ENCODE measurements at regions not wholly inside any gene's neighbourhood (a gene's known extent, or its start where the extent isn't known, plus 50 kb on each side); places are given as distances from the start of the nearest gene placed in this dataset.

- no peak for DNase-seq
Observed at GRCh38 chr7:125830743-125831142, 901.1 kb upstream of the POT1 start.

GRCh38 chr7:125828153-125828700, 898.6 kb upstream of the POT1 start:
- no peak for DNase-seq

DNA sequence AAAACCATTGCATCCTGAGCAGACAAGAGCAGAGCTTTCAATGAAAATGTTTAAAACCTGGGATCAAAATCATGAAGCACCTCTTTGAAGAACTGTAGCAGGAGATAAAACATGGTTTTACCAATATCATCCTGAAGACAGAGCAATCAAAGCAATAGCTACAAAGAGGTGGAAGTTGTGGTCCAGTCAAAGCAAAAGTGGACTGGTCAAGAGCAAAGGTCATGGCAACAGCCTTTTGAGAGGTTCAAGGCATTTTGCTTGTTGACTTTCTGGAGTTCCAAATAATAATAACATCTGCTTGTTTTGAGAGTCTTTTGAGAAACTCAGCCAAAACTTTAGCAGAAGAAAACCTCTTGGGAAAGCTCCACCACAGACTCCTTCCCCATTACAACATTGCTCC, 893.9 kb upstream of the POT1 start:
- no peak for DNase-seq

DNA sequence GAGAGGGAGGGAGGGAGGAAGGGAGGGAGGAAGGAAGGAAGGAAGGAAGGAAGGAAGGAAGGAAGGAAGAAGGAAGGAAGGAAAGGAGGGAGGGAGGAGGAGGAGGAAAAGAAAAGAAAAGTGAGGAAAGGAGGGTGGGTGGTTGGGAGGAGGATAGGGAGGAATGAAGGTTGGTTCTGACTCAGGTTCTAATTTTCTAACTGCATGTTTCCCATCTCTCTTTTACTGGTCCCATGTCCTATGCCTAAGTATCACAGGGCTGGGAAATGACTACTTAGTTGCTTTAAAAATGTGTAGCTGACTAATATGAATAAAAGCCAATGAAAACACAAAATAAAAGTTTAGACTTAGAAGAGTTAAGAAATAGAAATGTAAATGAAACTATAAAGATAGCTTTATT, 890.9 kb upstream of the POT1 start:
- no peak for DNase-seq

GRCh38 chr7:125814100-125814499, 884.5 kb upstream of the POT1 start:
- no peak for DNase-seq

- peak in 1 of 2 experiments; percentile 31 for DNase-seq
Observed at GRCh38 chr7:125806491-125806890, 876.9 kb upstream of the POT1 start.

DNA sequence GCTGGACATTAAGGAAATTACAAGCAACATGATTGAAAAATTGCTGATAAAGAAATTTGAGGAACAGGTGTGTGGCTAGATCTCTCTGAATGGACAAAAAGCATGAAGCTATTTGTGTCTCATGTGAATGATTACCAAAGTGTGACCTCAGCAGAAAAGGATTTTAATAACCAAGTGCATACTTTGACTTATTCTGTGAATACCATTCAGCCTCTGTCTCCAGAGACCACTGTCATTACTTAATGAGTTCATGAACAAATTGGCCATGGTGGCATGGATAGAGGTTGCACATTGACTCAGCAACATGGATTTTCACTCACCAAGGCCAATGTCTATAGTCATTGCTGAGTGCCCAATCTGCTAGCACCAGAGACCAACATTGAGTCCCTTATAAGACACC, 874.6 kb upstream of the POT1 start:
- no peak for DNase-seq

DNA sequence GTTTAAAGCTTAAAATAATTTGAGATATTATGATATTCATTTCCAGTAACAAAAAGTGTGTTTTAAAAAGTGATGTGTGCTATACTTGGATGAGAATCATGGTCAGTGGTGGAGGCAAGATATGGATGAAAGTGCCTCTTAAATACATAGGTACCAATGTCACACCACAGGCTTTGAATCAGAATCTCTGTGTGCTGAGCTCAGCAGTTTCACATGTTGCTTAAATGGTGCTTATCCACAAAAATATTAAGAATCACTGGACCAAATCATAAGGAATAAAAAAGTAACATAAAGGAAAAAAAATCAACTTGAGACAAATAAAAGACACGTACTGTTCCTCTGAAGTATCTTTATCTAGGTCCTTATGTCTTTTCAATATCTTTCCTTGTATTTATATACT, 850.5 kb upstream of the POT1 start:
- no peak for DNase-seq

GRCh38 chr7:125775317-125775716, 845.7 kb upstream of the POT1 start:
- no peak for DNase-seq

DNA sequence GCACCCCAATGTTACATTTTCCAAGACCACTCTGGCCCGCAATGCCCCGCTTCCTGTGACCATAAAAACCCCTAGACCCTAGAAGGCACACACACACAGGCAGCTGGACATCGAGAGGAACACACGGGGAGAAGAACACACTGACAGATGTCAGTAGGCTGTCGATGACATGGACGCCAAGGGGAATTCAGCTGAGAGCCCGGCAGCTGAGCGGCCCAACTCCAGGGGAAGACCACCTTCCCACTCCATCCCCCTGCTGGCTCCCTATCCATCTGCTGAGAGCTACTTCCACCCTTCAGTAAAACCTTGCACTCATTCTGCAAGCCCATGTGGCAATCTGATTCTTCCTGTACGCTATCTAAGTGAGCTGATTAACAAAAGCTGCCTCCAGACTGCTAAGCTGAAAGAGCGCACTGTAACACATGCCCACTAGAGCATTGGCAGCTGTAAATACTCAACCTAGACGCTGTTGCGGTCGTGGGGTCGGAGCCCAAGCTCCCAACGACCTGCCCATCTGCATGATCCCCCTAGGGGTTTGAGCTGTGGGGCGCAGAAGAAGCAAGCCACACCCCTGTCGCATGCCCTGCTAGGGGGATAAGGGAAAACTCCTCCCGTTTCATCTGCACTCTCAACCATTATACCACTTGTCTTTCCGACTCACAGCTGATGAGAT, 843.6 kb upstream of the POT1 start:
- DNase-seq: no peak

GRCh38 chr7:125747966-125748365, 818.3 kb upstream of the POT1 start:
- DNase-seq: no peak

DNA sequence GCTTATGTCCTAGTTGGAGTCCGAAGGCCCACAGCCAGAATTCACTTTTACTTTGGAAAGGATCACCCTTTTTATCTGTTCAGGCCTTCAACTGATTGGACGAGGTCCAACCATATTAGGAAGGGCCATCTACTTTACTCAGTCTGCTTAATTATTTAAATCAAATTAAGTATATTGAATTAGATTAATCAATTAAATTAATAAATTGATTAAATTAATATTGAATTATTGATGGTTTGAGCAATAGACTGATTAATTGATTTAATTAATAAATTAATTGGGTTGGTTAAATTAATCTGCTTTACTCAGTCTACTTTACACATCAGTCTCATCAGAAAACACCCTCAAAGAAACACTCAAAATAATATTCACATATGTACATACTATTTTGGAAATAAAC, 816.9 kb upstream of the POT1 start:
- no peak for DNase-seq

DNA sequence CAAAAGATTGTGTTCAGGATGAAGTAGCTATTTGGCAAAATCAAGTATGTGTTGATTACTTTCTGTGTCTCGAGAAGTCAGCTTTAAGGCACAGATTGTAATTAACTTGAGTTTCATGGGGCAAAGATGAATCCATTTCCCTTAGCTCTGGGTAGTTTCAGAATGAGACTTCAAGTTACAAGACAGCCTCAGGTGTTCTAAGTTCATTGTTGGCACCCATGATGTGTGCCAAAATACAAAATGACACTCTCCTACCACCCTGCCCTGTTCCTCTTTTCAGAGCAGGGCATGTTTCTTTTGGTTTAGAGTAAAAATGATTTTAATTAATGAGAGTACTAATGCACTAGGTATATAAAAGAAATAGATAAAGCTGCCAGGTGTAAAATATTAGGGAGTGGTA, 797.6 kb upstream of the POT1 start:
- DNase-seq: no peak

DNA sequence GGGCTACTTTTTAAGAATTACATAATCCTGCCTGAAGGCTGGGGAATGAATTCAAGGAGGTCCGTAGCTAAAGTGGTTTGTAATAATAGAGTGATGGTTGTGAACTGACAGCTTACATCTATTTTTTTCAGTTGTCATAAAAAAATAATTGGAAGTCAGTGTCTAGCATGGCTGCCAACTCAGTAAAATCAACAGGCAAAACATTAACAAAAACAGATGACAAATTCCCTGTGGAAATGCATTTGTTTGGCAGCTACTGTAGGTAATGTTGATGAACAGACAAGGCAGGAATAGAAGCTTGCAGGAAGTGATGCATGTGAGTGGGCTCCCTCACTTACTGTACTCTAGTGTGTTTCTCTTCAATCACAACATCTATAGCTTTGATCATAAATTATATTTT, 766.0 kb upstream of the POT1 start:
- DNase-seq: no peak

- DNase-seq: no peak
Observed at GRCh38 chr7:125683156-125683555, 753.5 kb upstream of the POT1 start.

GRCh38 chr7:125681508-125681907, 751.9 kb upstream of the POT1 start:
- no peak for DNase-seq

DNA sequence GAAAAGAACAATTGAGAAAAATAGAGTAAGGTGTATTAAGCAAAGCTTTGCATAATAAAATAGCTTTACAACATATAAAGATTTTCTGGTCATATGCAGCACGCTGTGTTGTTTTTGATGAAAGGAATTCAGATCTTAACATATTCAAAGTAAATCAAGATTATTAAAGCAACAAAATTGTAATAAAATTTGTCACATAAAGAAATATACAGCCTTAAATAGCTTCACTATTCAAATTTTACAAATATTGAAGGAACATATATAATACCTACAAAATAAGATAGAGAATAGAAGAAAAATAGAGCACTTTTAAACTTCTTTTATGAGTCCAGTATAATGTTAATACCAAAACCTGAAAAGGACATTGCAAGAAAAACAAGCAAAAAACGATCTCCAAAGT, 749.1 kb upstream of the POT1 start:
- DNase-seq: no peak

GRCh38 chr7:125675640-125676039, 746.0 kb upstream of the POT1 start:
- DNase-seq: no peak

- no peak for DNase-seq
Observed at GRCh38 chr7:125675169-125675568, 745.5 kb upstream of the POT1 start.

DNA sequence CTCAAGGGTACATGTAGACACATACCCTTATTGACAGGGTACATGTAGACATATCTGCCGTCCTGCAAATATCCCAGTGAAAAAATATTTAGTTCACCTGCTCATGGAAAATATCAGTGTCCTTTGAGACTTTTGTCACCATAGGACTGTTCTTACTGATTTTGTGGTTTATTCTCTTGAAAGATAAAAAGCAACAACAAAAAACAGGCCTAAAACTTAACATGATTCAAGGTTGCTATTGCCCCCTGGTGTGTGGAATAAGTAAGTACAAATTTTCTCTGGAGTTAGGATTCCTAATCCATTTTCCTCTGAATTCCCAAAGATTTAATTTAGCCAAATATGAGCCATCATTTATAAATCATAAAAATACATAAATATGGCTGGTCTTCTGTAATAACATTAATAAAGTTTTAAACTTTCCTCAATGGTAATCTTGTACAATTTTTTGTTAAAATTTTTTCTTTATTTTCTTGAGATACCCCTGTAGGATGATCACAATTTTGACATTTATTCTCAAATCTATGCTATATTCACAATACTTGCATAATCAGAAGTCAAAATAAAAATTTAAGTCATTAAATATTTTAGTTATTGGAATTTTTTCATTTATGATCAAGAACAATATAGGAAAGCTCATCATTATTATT, 741.4 kb upstream of the POT1 start:
- DNase-seq: no peak

DNA sequence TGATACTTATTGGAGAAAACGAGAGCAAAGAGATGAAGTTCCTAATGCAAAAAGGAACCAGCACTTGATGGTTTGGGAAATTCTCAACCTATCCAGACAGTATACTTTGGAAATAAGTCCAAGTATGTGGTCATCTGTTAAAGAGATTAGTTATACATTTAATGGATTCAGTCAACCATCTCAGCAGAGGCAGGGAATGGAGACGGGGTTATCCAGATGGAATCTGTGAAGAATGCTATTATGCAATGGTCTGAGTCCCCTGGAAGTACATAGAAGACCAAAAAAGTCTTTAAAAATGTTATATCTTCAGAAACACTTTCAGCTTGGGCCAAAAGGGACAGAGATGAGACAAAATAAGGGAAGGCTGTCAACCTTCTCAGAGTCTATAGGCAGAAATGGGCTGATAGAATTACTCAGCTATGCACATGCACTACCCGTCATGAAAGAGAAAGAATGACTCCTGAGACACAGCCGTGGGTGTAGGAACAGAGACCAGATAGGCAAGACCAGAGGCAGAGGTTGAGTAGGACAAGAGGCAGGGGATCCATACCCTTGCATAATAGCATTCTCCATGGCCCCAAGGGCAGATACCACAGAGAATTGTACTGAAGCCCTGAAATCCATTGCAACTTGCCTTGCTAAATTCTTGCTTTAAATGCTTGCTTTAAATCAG, 738.8 kb upstream of the POT1 start:
- no peak for DNase-seq

DNA sequence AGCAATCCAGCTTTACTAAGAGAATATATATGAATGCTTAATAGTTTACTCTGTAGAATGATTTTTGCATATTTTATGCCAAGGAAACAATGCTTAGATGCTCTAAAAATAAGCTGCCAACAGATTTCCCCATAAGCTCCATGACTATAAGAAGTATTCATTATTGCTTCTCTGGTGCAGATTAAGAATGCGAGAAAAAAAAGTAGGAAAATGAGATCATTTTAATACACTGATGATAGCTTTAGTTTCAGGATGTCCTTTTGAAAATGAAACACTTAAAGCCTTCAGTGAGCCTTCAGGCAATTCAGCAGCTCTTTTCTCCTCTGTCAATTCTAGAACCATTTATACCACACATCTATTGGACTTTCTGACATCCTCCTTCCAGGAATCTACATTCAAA, 735.0 kb upstream of the POT1 start:
- no peak for DNase-seq

DNA sequence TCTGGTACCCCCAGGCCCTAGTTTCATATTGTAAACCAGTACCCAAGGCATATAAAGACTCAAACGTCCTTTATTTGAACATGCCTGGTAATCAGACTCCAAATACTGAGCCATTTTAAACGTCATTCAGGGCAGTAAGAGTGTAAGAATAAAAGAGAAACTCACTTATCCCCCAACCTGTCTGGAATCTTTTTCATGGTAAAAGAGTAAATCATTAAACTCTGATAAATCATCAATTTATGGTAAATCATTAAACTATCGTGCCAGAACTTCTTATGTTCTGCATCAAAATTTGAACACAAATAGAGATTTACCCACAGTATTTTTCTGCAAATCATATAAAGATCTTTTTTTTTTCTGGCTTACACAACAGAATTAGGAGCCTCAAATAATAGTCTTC, 734.3 kb upstream of the POT1 start:
- peak; percentile 42 to 46 for DNase-seq

- DNase-seq: no peak
Observed at GRCh38 chr7:125661677-125662076, 732.1 kb upstream of the POT1 start.

Measured in NCI-H1930 (cell line).